ENCODE measurements at regions not wholly inside any gene's neighbourhood (a gene's known extent, or its start where the extent isn't known, plus 50 kb on each side); places are given as distances from the start of the nearest gene placed in this dataset.
A peak's percentile ranks its signal among the peaks of the same experiment; 100 is the strongest.

DNA sequence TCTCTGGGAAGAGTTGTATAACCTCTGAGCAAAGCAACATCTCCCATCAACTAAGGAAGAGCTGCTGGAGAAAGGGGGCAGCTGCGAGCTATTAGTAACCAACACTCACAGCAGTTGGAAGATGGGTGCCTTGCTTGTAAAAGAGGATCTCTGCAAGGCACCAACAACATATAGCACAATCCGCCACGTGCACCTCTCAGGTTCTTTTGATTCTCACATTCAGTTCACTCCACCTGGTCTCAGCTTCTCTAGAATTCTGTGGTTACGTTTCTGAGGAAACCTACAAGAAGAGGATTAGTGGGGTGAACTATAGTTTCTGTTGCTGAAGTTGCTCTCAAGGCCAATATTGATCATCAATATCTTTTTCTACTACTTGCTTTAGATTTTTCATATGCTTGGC, 117.1 kb downstream of the RPS24 start:
- ChIA-PET CTCF (no interaction called here), POLR2A (ENCODE audit: unreplicated experiment) (no interaction called here)
- DNase-seq: no peak
- H3K9me3 ChIP-seq (ENCODE audit: low read length): no peaks in the 10 kb centered on the region
- H3K9me2 ChIP-seq (replicated peaks; ENCODE audit: low read length): 0 out of 2 replicates have a peak, but pooled peaks cover 4% of the 10 kb centered on the region
- H2AFZ ChIP-seq (ENCODE audit: low read length): no peak overlapping the region
- no peaks in the 10 kb centered on the region for H3K79me2 ChIP-seq (ENCODE audit: low read length)
- no peak for ATAC-seq
- H3K4me1 ChIP-seq (ENCODE audit: insufficient read depth, low read length): no peaks in the 10 kb centered on the region
- H3K4me3 ChIP-seq (ENCODE audit: low read length): no peak overlapping the region
- no TSS peak for BruUV-seq (replicated peaks)
- H3K27me3 ChIP-seq (ENCODE audit: low read length): peaks cover 80% of the 10 kb centered on the region
- no peaks in the 10 kb centered on the region for H3F3A ChIP-seq (ENCODE audit: low read length, unreplicated experiment)
- no peak overlapping the region for H3K9ac ChIP-seq (ENCODE audit: low read length)
- no peaks in the 10 kb centered on the region for H4K20me1 ChIP-seq (ENCODE audit: low read length)
- H3K36me3 ChIP-seq (ENCODE audit: low read depth, low read length): no peaks in the 10 kb centered on the region
- H3K27ac ChIP-seq (ENCODE audit: low read length): no peak overlapping the region
- no peak overlapping the region for H3K4me2 ChIP-seq (ENCODE audit: low read length)
- intact Hi-C loops (cut with micrococcal nuclease): no loop called here
- TF ChIP-seq EZH2 (IDR thresholded peaks at IDR 0.05; ENCODE audit: low read length, unreplicated experiment) (no peak), EZH2phosphoT487 (IDR thresholded peaks at IDR 0.05; ENCODE audit: borderline replicate concordance, low read length) (no peak)
- TF ChIP-seq, protein P1, sequence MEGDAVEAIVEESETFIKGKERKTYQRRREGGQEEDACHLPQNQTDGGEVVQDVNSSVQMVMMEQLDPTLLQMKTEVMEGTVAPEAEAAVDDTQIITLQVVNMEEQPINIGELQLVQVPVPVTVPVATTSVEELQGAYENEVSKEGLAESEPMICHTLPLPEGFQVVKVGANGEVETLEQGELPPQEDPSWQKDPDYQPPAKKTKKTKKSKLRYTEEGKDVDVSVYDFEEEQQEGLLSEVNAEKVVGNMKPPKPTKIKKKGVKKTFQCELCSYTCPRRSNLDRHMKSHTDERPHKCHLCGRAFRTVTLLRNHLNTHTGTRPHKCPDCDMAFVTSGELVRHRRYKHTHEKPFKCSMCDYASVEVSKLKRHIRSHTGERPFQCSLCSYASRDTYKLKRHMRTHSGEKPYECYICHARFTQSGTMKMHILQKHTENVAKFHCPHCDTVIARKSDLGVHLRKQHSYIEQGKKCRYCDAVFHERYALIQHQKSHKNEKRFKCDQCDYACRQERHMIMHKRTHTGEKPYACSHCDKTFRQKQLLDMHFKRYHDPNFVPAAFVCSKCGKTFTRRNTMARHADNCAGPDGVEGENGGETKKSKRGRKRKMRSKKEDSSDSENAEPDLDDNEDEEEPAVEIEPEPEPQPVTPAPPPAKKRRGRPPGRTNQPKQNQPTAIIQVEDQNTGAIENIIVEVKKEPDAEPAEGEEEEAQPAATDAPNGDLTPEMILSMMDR (conservative IDR thresholded peaks at IDR 0.05; ENCODE audit: low read depth, low read length): no peak

DNA sequence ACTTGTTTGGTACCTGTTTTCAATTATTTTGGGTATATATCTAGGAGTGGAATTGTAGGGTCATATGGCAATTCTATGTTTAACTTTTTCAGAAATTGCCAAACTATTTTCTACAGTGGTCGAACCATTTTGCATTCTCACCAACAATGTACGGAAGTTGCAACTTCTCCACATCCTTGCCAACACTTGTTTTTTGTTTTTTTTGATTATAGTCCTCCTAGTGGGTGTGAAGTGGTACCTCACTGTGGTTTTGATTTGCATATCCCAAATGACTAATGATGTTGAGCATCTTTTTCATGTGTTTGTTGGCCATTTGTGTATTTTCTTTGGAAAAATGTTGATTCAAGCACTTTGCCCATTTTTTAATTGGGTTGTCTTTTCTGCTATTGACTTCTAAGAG, 122.1 kb downstream of the RPS24 start:
- TF ChIP-seq, protein P1 (conservative IDR thresholded peaks at IDR 0.05; ENCODE audit: low read depth, low read length): peak; percentile 43
- TF ChIP-seq EZH2 (IDR thresholded peaks at IDR 0.05; ENCODE audit: low read length, unreplicated experiment) (no peak), EZH2phosphoT487 (IDR thresholded peaks at IDR 0.05; ENCODE audit: borderline replicate concordance, low read length) (no peak)
- Histone ChIP-seq H2AFZ (ENCODE audit: low read length) (no peak overlapping the region), H3K9me3 (ENCODE audit: low read length) (no peaks in the 10 kb centered on the region), H3K9me2 (replicated peaks; ENCODE audit: low read length) (0 out of 2 replicates have a peak, but pooled peaks cover 4% of the 10 kb centered on the region), H3K79me2 (ENCODE audit: low read length) (no peaks in the 10 kb centered on the region), H3K4me2 (ENCODE audit: low read length) (no peak overlapping the region), H3K27ac (ENCODE audit: low read length) (no peak overlapping the region), H3K36me3 (ENCODE audit: low read depth, low read length) (no peaks in the 10 kb centered on the region), H4K20me1 (ENCODE audit: low read length) (no peaks in the 10 kb centered on the region), H3K4me1 (ENCODE audit: insufficient read depth, low read length) (no peaks in the 10 kb centered on the region), H3K9ac (ENCODE audit: low read length) (no peak overlapping the region), H3F3A (ENCODE audit: low read length, unreplicated experiment) (no peaks in the 10 kb centered on the region), H3K4me3 (ENCODE audit: low read length) (no peak overlapping the region), H3K27me3 (ENCODE audit: low read length) (peaks cover 82% of the 10 kb centered on the region)
- BruUV-seq (replicated peaks): no TSS peak
- no peak for DNase-seq
- ChIA-PET POLR2A (ENCODE audit: unreplicated experiment) (no interaction called here), CTCF (no interaction called here)
- no peak for ATAC-seq
- intact Hi-C loops (cut with micrococcal nuclease): no loop called here

DNA sequence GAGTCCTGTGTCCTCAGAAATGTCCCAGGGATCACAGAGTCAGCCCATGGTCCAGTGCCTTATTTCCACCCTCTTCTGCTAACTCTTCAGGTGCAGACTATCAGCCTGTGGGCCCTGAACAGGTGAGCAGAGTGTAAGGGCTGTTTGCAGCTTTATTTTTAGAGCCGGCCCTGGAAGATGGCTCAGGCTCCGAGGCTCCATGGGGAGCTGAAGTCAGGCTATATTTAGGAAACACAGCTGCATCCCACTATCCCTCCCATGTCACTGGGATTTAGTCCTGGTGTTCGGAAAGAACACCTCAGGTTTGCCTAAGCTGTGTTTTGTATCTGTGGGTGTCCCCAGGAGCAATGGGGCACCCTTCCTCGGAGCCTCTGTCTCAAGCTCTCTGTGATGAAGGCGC, 126.9 kb downstream of the RPS24 start:
- Histone ChIP-seq H3K4me1 (ENCODE audit: insufficient read depth, low read length) (no peaks in the 10 kb centered on the region; the same call in 1 of the 2 replicates), H2AFZ (ENCODE audit: low read length) (no peak overlapping the region), H3K27me3 (ENCODE audit: low read length) (peaks cover 79% of the 10 kb centered on the region), H3K9me3 (ENCODE audit: low read length) (no peaks in the 10 kb centered on the region), H3K4me3 (ENCODE audit: low read length) (no peak overlapping the region), H3K79me2 (ENCODE audit: low read length) (no peaks in the 10 kb centered on the region), H3K9ac (ENCODE audit: low read length) (no peak overlapping the region), H4K20me1 (ENCODE audit: low read length) (no peaks in the 10 kb centered on the region), H3K36me3 (ENCODE audit: low read depth, low read length) (no peaks in the 10 kb centered on the region), H3F3A (ENCODE audit: low read length, unreplicated experiment) (no peaks in the 10 kb centered on the region), H3K9me2 (replicated peaks; ENCODE audit: low read length) (no peaks in the 10 kb centered on the region), H3K27ac (ENCODE audit: low read length) (no peak overlapping the region), H3K4me2 (ENCODE audit: low read length) (no peak overlapping the region)
- CTCF ChIA-PET: no interaction called here
- ATAC-seq (no peak), DNase-seq (no peak)
- no peak for TF ChIP-seq EZH2phosphoT487 (IDR thresholded peaks at IDR 0.05; ENCODE audit: borderline replicate concordance, low read length)
- TF ChIP-seq EZH2 (IDR thresholded peaks at IDR 0.05; ENCODE audit: low read length, unreplicated experiment): no peak
- TF ChIP-seq, protein P1 (conservative IDR thresholded peaks at IDR 0.05; ENCODE audit: low read depth, low read length): no peak
- POLR2A ChIA-PET (ENCODE audit: unreplicated experiment): no interaction called here
- intact Hi-C loops (cut with micrococcal nuclease): no loop called here
- BruUV-seq (replicated peaks): no TSS peak

Data from PC-3 (cell line).